ENCODE measurements at regions not wholly inside any gene's neighbourhood (a gene's known extent, or its start where the extent isn't known, plus 50 kb on each side); places are given as distances from the start of the nearest gene placed in this dataset.

- H3K36me3 ChIP-seq = no peaks in the 10 kb centered on the region
- peaks cover 0 to 12% (median 0%) of the 10 kb centered on the region in 7 donors for H3K27me3 ChIP-seq (replicated peaks in 1 of 7)
- H3K4me1 ChIP-seq = peaks cover 0 to 8% (median 0%) of the 10 kb centered on the region in 6 donors
- intact Hi-C loops (cut with DNase I; ENCODE audit: low total_unique reads) = loop anchor here (10.0 kb wide), 1 partner anchor 1038 kb away; no protein-coding TSS in a partner anchor
- no peak for DNase-seq
- WGBS, 5 donors = 69 to 91% (median 82%) methylated on average over 6 of the region's 6 CpGs
- TF ChIP-seq POLR2A (IDR thresholded peaks at IDR 0.05) = no peak
- TF ChIP-seq CTCF (IDR thresholded peaks at IDR 0.05 in 8 of 11, conservative IDR thresholded peaks at IDR 0.05 in 3 of 11) = no peak
- TF ChIP-seq POLR2AphosphoS5 (IDR thresholded peaks at IDR 0.05) = no peak
- no peak overlapping the region for H3K4me3 ChIP-seq
- H3K27ac ChIP-seq = no peak overlapping the region
- H3K9me3 ChIP-seq = no peaks in the 10 kb centered on the region
Measured at GRCh38 chr14:54332490-54332889, 64.3 kb upstream of the CDKN3 start.

GRCh38 chr14:54333511-54333910 lies 63.3 kb upstream of the CDKN3 start:
- no peaks in the 10 kb centered on the region for H3K9me3 ChIP-seq
- H3K4me1 ChIP-seq = peaks cover 0 to 8% (median 0%) of the 10 kb centered on the region in 6 donors
- intact Hi-C loops (cut with DNase I; ENCODE audit: low total_unique reads) = loop anchor here (10.0 kb wide), 1 partner anchor 1039 kb away; no protein-coding TSS in a partner anchor
- H3K27ac ChIP-seq = no peak overlapping the region
- TF ChIP-seq CTCF (IDR thresholded peaks at IDR 0.05 in 8 of 11, conservative IDR thresholded peaks at IDR 0.05 in 3 of 11) (no peak), POLR2A (IDR thresholded peaks at IDR 0.05) (no peak), POLR2AphosphoS5 (IDR thresholded peaks at IDR 0.05) (no peak)
- WGBS, 5 donors = 80 to 95% (median 89%) methylated on average over 4 of the region's 4 CpGs
- no peaks in the 10 kb centered on the region for H3K36me3 ChIP-seq
- H3K27me3 ChIP-seq (replicated peaks in 1 of 7) = peaks cover 0 to 6% (median 0%) of the 10 kb centered on the region in 7 donors
- H3K4me3 ChIP-seq = no peak overlapping the region
- DNase-seq = no peak

GRCh38 chr14:54335569-54336155 lies 61.1 kb upstream of the CDKN3 start:
- H3K27me3 ChIP-seq (replicated peaks in 1 of 7) = peaks cover 0 to 5% (median 0%) of the 10 kb centered on the region in 7 donors
- H3K36me3 ChIP-seq = no peaks in the 10 kb centered on the region
- no peaks in the 10 kb centered on the region for H3K9me3 ChIP-seq
- H3K4me3 ChIP-seq = no peak overlapping the region
- DNase-seq = no peak
- no peak overlapping the region for H3K27ac ChIP-seq
- intact Hi-C loops (cut with DNase I; ENCODE audit: low total_unique reads) = loop anchor here (10.0 kb wide), 1 partner anchor 1041 kb away; no protein-coding TSS in a partner anchor
- no peak for TF ChIP-seq CTCF (IDR thresholded peaks at IDR 0.05 in 8 of 11, conservative IDR thresholded peaks at IDR 0.05 in 3 of 11)
- TF ChIP-seq POLR2A (IDR thresholded peaks at IDR 0.05) = no peak
- TF ChIP-seq POLR2AphosphoS5 (IDR thresholded peaks at IDR 0.05) = no peak
- 93 to 99% (median 96%) methylated on average over 2 of the region's 2 CpGs for WGBS, 5 donors
- no peaks in the 10 kb centered on the region for H3K4me1 ChIP-seq

- intact Hi-C loops (cut with DNase I; ENCODE audit: low total_unique reads) = loop anchor here (10.0 kb wide), 1 partner anchor 1043 kb away; no protein-coding TSS in a partner anchor
- 71 to 84% (median 76%) methylated on average over 10 of the region's 10 CpGs for WGBS, 5 donors
Measured at GRCh38 chr14:54337314-54337713, 59.5 kb upstream of the CDKN3 start.

More at GRCh38 chr14:54337314-54337713, 59.5 kb upstream of the CDKN3 start:
- no peak for TF ChIP-seq POLR2AphosphoS5 (IDR thresholded peaks at IDR 0.05)
- TF ChIP-seq CTCF (IDR thresholded peaks at IDR 0.05 in 8 of 11, conservative IDR thresholded peaks at IDR 0.05 in 3 of 11) = no peak
- TF ChIP-seq POLR2A (IDR thresholded peaks at IDR 0.05) = no peak
- H3K36me3 ChIP-seq = no peaks in the 10 kb centered on the region
- no peaks in the 10 kb centered on the region for H3K4me1 ChIP-seq
- DNase-seq = no peak
- H3K9me3 ChIP-seq = no peaks in the 10 kb centered on the region
- no peak overlapping the region for H3K27ac ChIP-seq
- no peak overlapping the region for H3K4me3 ChIP-seq
- H3K27me3 ChIP-seq (replicated peaks in 1 of 7) = peaks cover 0 to 5% (median 0%) of the 10 kb centered on the region in 7 donors

All from spleen (tissue), 11 donors.